HEK293 (cell line): ENCODE measurements at regions not wholly inside any gene's neighbourhood (a gene's known extent, or its start where the extent isn't known, plus 50 kb on each side); places are given as distances from the start of the nearest gene placed in this dataset.

Source experiments
- CTCF ChIA-PET: fragments of 350-600 bp; formaldehyde crosslinking; extraction: SDS; loops from one replicate; lab custom pipeline; 2021; ENCODE audit warnings: antibody characterized with exemption; lab: Yijun Ruan, JAX
- POLR2A ChIA-PET: fragments of 300-600 bp; formaldehyde crosslinking; extraction: SDS; loops from one replicate; lab custom pipeline; 2020; ENCODE audit warnings: antibody characterized with exemption, inconsistent platforms; lab: Yijun Ruan, JAX
- H3K27ac ChIP-seq: fragments of 200-500 bp; sonication (Bioruptor generic); 2 replicates; pipeline ENCODE4 v1.5.1; 2014; ENCODE audit warnings: low read depth, low read length, control low read depth, inconsistent platforms; ENCODE audit errors: extremely low read depth
- H3K36me3 ChIP-seq, 2 experiments: fragments of 200-500 bp in 1 of 2; sonication (Bioruptor generic) in 1 of 2; 1 replicate in 1 of 2; 2 replicates in 1 of 2; pipeline ENCODE4 v1.5.1; 2014 to 2017; ENCODE audit warnings: inconsistent platforms in 2 of 2, low read length in 2 of 2; ENCODE audit not compliant: control insufficient read depth in 2 of 2, insufficient read depth in 1 of 2
- H3K4me1 ChIP-seq: fragments of 200-500 bp; sonication (Bioruptor generic); 2 replicates; pipeline ENCODE4 v1.5.1; 2014; ENCODE audit warnings: mild to moderate bottlenecking, low read length, inconsistent platforms; ENCODE audit not compliant: control insufficient read depth, insufficient read depth
- H3K4me3 ChIP-seq: 2 replicates; pipeline ENCODE4 v1.5.1; 2011; ENCODE audit warnings: low read depth, mild to moderate bottlenecking, control low read depth, low read length, moderate library complexity
- H3K9me3 ChIP-seq: fragments of 200-500 bp; sonication (Bioruptor generic); 2 replicates; pipeline ENCODE4 v1.5.1; 2014; ENCODE audit warnings: low read depth, low read length, inconsistent platforms; ENCODE audit not compliant: control insufficient read depth, insufficient read depth
- KLF9 ChIP-seq: fragments of 450-650 bp; formaldehyde crosslinking; IDR thresholded peaks from 2 replicates; pipeline ENCODE4 v1.5.1; 2016; ENCODE audit warnings: missing biosample characterization, missing genetic modification characterization, low read depth
- MZF1 ChIP-seq: fragments of 450-650 bp; formaldehyde crosslinking; IDR thresholded peaks from 2 replicates; pipeline ENCODE4 v1.5.1; 2017; ENCODE audit warnings: missing biosample characterization, missing genetic modification characterization, borderline replicate concordance
- SP3 ChIP-seq: fragments of 450-650 bp; formaldehyde crosslinking; IDR thresholded peaks from 2 replicates; pipeline ENCODE4 v1.5.1; 2016; ENCODE audit warnings: missing biosample characterization, missing genetic modification characterization
- ZBTB11 ChIP-seq: fragments of 450-650 bp; formaldehyde crosslinking; conservative IDR thresholded peaks from 2 replicates; pipeline ENCODE4 v1.5.1; 2016; ENCODE audit warnings: low read depth, missing biosample characterization, missing genetic modification characterization
- ZBTB20 ChIP-seq: fragments of 450-650 bp; formaldehyde crosslinking; IDR thresholded peaks from 2 replicates; pipeline ENCODE4 v1.5.1; 2016; ENCODE audit warnings: missing biosample characterization, missing genetic modification characterization
- ZBTB7A ChIP-seq: fragments of 450-650 bp; formaldehyde crosslinking; IDR thresholded peaks from 2 replicates; pipeline ENCODE4 v1.5.1; 2016; ENCODE audit warnings: low read depth, missing biosample characterization, missing genetic modification characterization
- ZFP37 ChIP-seq: fragments of 450-650 bp; formaldehyde crosslinking; IDR thresholded peaks from 2 replicates; pipeline ENCODE4 v1.5.1; 2016; ENCODE audit warnings: missing biosample characterization, missing genetic modification characterization
- ZNF114 ChIP-seq: fragments of 450-650 bp; formaldehyde crosslinking; IDR thresholded peaks from 2 replicates; pipeline ENCODE4 v1.5.0; 2017; ENCODE audit warnings: missing biosample characterization, missing genetic modification characterization
- ZNF169 ChIP-seq: fragments of 450-650 bp; formaldehyde crosslinking; IDR thresholded peaks from 2 replicates; pipeline ENCODE4 v1.5.1; 2016; ENCODE audit warnings: missing biosample characterization, missing genetic modification characterization
- ZNF221 ChIP-seq: fragments of 450-650 bp; formaldehyde crosslinking; IDR thresholded peaks from 2 replicates; pipeline ENCODE4 v1.5.1; 2017; ENCODE audit warnings: missing biosample characterization, missing genetic modification characterization, borderline replicate concordance
- ZNF266 ChIP-seq: fragments of 450-650 bp; formaldehyde crosslinking; IDR thresholded peaks from 2 replicates; pipeline ENCODE4 v1.5.1; 2016; ENCODE audit warnings: missing biosample characterization, missing genetic modification characterization, low read depth
- ZNF274 ChIP-seq, 2 experiments: fragments of 200-500 bp in 1 of 2; fragments of 450-650 bp in 1 of 2; sonication (Bioruptor generic) in 1 of 2; formaldehyde crosslinking in 1 of 2; IDR thresholded peaks; 2 replicates each; pipeline versions ENCODE4 v1.5.1 to v1.6.1; 2014 to 2016; ENCODE audit warnings: borderline replicate concordance in 1 of 2, inconsistent platforms in 1 of 2, low read length in 1 of 2, missing biosample characterization in 1 of 2, missing genetic modification characterization in 1 of 2
- ZNF341 ChIP-seq: fragments of 450-650 bp; formaldehyde crosslinking; IDR thresholded peaks from 2 replicates; pipeline ENCODE4; 2016; ENCODE audit warnings: low read depth, missing biosample characterization, missing genetic modification characterization
- ZNF37A ChIP-seq: fragments of 450-650 bp; IDR thresholded peaks from 2 replicates; pipeline ENCODE4 v1.5.1; 2018; ENCODE audit warnings: missing biosample characterization, missing genetic modification characterization
- ZNF426 ChIP-seq: fragments of 450-650 bp; formaldehyde crosslinking; IDR thresholded peaks from 2 replicates; pipeline ENCODE4 v1.5.1; 2017; ENCODE audit warnings: missing biosample characterization, missing genetic modification characterization, mild to moderate bottlenecking, inconsistent platforms, moderate library complexity
- ZNF473 ChIP-seq: fragments of 450-650 bp; formaldehyde crosslinking; IDR thresholded peaks from 2 replicates; pipeline ENCODE4 v1.5.1; 2017; ENCODE audit warnings: missing biosample characterization, missing genetic modification characterization
- ZNF48 ChIP-seq: fragments of 450-650 bp; formaldehyde crosslinking; IDR thresholded peaks from 2 replicates; pipeline ENCODE4 v1.5.1; 2016; ENCODE audit warnings: missing biosample characterization, missing genetic modification characterization
- ZNF560 ChIP-seq: fragments of 450-650 bp; formaldehyde crosslinking; IDR thresholded peaks from 2 replicates; pipeline ENCODE4 v1.5.1; 2017; ENCODE audit warnings: missing biosample characterization, missing genetic modification characterization, borderline replicate concordance
- ZNF561 ChIP-seq: fragments of 450-650 bp; IDR thresholded peaks from 2 replicates; pipeline ENCODE4 v1.5.1; 2018; ENCODE audit warnings: missing biosample characterization, missing genetic modification characterization, borderline replicate concordance
- ZNF571 ChIP-seq: fragments of 450-650 bp; formaldehyde crosslinking; IDR thresholded peaks from 2 replicates; pipeline ENCODE4 v1.5.0; 2017; ENCODE audit warnings: missing biosample characterization, missing genetic modification characterization
- ZNF623 ChIP-seq: fragments of 450-650 bp; formaldehyde crosslinking; IDR thresholded peaks from 2 replicates; pipeline ENCODE4 v1.5.1; 2016; ENCODE audit warnings: missing biosample characterization, missing genetic modification characterization
- ZNF658 ChIP-seq: fragments of 450-650 bp; formaldehyde crosslinking; IDR thresholded peaks from 2 replicates; pipeline ENCODE4; 2016; ENCODE audit warnings: missing biosample characterization, missing genetic modification characterization
- ZNF768 ChIP-seq: fragments of 450-650 bp; formaldehyde crosslinking; IDR thresholded peaks from 2 replicates; pipeline ENCODE4 v1.5.1; 2018; ENCODE audit warnings: missing biosample characterization, mild to moderate bottlenecking, missing genetic modification characterization
- ZNF791 ChIP-seq: fragments of 450-650 bp; formaldehyde crosslinking; IDR thresholded peaks from 2 replicates; pipeline ENCODE4 v1.5.1; 2016; ENCODE audit warnings: missing biosample characterization, missing genetic modification characterization
- ZXDB ChIP-seq: fragments of 450-650 bp; formaldehyde crosslinking; IDR thresholded peaks from 2 replicates; pipeline ENCODE4 v1.5.1; 2016; ENCODE audit warnings: missing biosample characterization, missing genetic modification characterization

- ChIA-PET POLR2A (no interaction called here), CTCF (no interaction called here)
- Histone ChIP-seq H3K4me3 (no peak overlapping the region), H3K9me3 (no peaks in the 10 kb centered on the region), H3K4me1 (no peaks in the 10 kb centered on the region), H3K27ac (no peak overlapping the region), H3K36me3 (no peaks in the 10 kb centered on the region)
- TF ChIP-seq ZNF560 (tag by site-specific recombination), result no peak
- no peak for TF ChIP-seq ZNF561
- TF ChIP-seq ZNF623 (tag by site-specific recombination), result no peak
- TF ChIP-seq MZF1 (tag by site-specific recombination), result no peak
- TF ChIP-seq ZNF37A (tag by site-specific recombination), result no peak
- no peak for TF ChIP-seq ZXDB
- TF ChIP-seq ZNF114 (tag by site-specific recombination), result no peak
Measured at GRCh38 chr12:89801284-89801683, 92.6 kb upstream of the ATP2B1 start.

- Histone ChIP-seq H3K9me3 (no peaks in the 10 kb centered on the region), H3K4me1 (no peaks in the 10 kb centered on the region), H3K27ac (no peak overlapping the region), H3K36me3 (no peaks in the 10 kb centered on the region), H3K4me3 (no peak overlapping the region)
- CTCF ChIA-PET, result interaction anchor here (0.6 kb wide), 1 partner anchor 27 kb away, joined by 4 read pairs; no protein-coding TSS in a partner anchor
- TF ChIP-seq ZBTB7A (tag by site-specific recombination) (no peak), KLF9 (tag by site-specific recombination) (no peak), ZNF426 (tag by site-specific recombination) (no peak), ZNF266 (tag by site-specific recombination) (no peak), SP3 (no peak), ZNF791 (tag by site-specific recombination) (no peak), ZNF48 (no peak), ZNF221 (tag by site-specific recombination) (no peak), ZBTB11 (no peak), ZNF341 (tag by site-specific recombination) (no peak), ZBTB20 (tag by site-specific recombination) (no peak), ZNF571 (tag by site-specific recombination) (no peak), ZNF658 (tag by site-specific recombination) (no peak), ZFP37 (tag by site-specific recombination) (no peak), ZNF169 (tag by site-specific recombination) (no peak), ZNF473 (tag by site-specific recombination) (no peak), ZNF768 (tag by site-specific recombination) (no peak), ZNF274 (IDR thresholded peaks at IDR 0.05; ENCODE audit: low read length) (no peak), ZNF274 (tag by site-specific recombination; IDR thresholded peaks at IDR 0.05; ENCODE audit: borderline replicate concordance) (no peak)
- POLR2A ChIA-PET, result interaction anchor here (0.6 kb wide), 1 partner anchor 943 kb away, joined by 4 read pairs; no protein-coding TSS in a partner anchor
Measured at GRCh38 chr12:89800435-89800834, 91.8 kb upstream of the ATP2B1 start.
